Natural killer cell (primary cell): ENCODE measurements at regions not wholly inside any gene's neighbourhood (a gene's known extent, or its start where the extent isn't known, plus 50 kb on each side); places are given as distances from the start of the nearest gene placed in this dataset.

Experiments used
- ATAC-seq, 3 donors: fragments of 150-1000 bp in 2 of 3; fragments of 200-7000 bp in 1 of 3; cut with Tn5 transposase; 1 replicate in 1 of 3; 2 replicates in 2 of 3; pipeline ENCODE4 v1.10.0; 2021; ENCODE audit warnings: mild to moderate bottlenecking in 2 of 3, moderate library complexity in 2 of 3
- DNase-seq, 2 donors: peaks; one replicate each; pipeline versions ENCODE4 v3.0.0 to v3.0.0-alpha.2; 2013 to 2021; ENCODE audit warnings: mixed read lengths in 1 of 2
- H3K27ac ChIP-seq: one replicate; pipeline ENCODE4 v1.5.1; 2013; ENCODE audit warnings: mild to moderate bottlenecking, low read length
- H3K27me3 ChIP-seq: one replicate; pipeline ENCODE4 v1.6.1; 2013; ENCODE audit warnings: low read length; ENCODE audit not compliant: control insufficient read depth, insufficient read depth
- H3K36me3 ChIP-seq: one replicate; pipeline ENCODE4 v1.6.1; 2013; ENCODE audit warnings: low read length; ENCODE audit not compliant: control insufficient read depth, insufficient read depth
- H3K4me1 ChIP-seq: one replicate; pipeline ENCODE4 v1.6.1; 2013; ENCODE audit warnings: low read length; ENCODE audit not compliant: control insufficient read depth, insufficient read depth
- H3K4me3 ChIP-seq: one replicate; pipeline ENCODE4 v1.5.1; 2013; ENCODE audit warnings: low read length
- H3K9me3 ChIP-seq: one replicate; pipeline ENCODE4 v1.6.1; 2013; ENCODE audit warnings: low read length; ENCODE audit not compliant: control insufficient read depth, insufficient read depth
- H3K27ac Mint-ChIP-seq, 2 donors: one replicate each; pipeline ENCODE4 v1.8.0; 2022; ENCODE audit warnings: mild to moderate bottlenecking in 2 of 2, mixed read lengths in 2 of 2, moderate library complexity in 1 of 2
- H3K27me3 Mint-ChIP-seq, 2 donors: one replicate each; pipeline ENCODE4 v1.8.0; 2022; ENCODE audit warnings: low read depth in 2 of 2, mixed read lengths in 2 of 2
- H3K36me3 Mint-ChIP-seq: one replicate; pipeline ENCODE4 v1.8.0; 2022; ENCODE audit warnings: mixed read lengths
- H3K4me1 Mint-ChIP-seq, 2 donors: one replicate each; pipeline ENCODE4 v1.8.0; 2022; ENCODE audit warnings: mixed read lengths in 2 of 2
- H3K4me3 Mint-ChIP-seq: one replicate; pipeline ENCODE4 v1.8.0; 2022; ENCODE audit warnings: mild to moderate bottlenecking, moderate library complexity, mixed read lengths
- H3K9me3 Mint-ChIP-seq, 2 donors: one replicate each; pipeline ENCODE4 v1.8.0; 2022; ENCODE audit warnings: mixed read lengths in 2 of 2
- CTCF ChIP-seq: fragments of 200-600 bp; IDR thresholded peaks from one replicate; pipeline ENCODE4 v1.8.0; 2022; ENCODE audit warnings: antibody characterized with exemption
- WGBS: methylation state at CpG from one replicate; pipeline ENCODE4 v1.1.7; 2013; ENCODE audit warnings: missing lambda C conversion rate; ENCODE audit not compliant: insufficient coverage; 5-methylcytosine and 5-hydroxymethylcytosine counted together
- intact Hi-C: fragments of 100-400 bp; cut with micrococcal nuclease; formaldehyde crosslinking; loops from one replicate; pipeline ENCODE4 v1.14.2; 2022

- ATAC-seq (no peak), DNase-seq (no peak)
- no peaks in the 10 kb centered on the region for H3K36me3 ChIP-seq
- no peaks in the 10 kb centered on the region for H3K9me3 ChIP-seq
- H3K4me1 ChIP-seq = no peaks in the 10 kb centered on the region
- TF ChIP-seq CTCF = no peak
- Mint-ChIP-seq H3K9me3 (peaks cover 0 to 4% of the 10 kb centered on the region in 2 donors), H3K27ac (no peak overlapping the region), H3K4me1 (no peaks in the 10 kb centered on the region), H3K36me3 (no peaks in the 10 kb centered on the region), H3K27me3 (no peaks in the 10 kb centered on the region), H3K4me3 (no peak overlapping the region)
- intact Hi-C loops = no loop called here
- 84% methylated on average over 3 of the region's 3 CpGs for WGBS
- H3K27me3 ChIP-seq = no peaks in the 10 kb centered on the region
- no peak overlapping the region for H3K27ac ChIP-seq
- H3K4me3 ChIP-seq = no peak overlapping the region
Measured at GRCh38 chr7:16171928-16172327, 249.4 kb downstream of the CRPPA start.

GRCh38 chr7:16170671-16171070 is 250.7 kb downstream of the CRPPA start:
- Mint-ChIP-seq H3K27me3 (no peaks in the 10 kb centered on the region), H3K27ac (no peak overlapping the region), H3K36me3 (no peaks in the 10 kb centered on the region), H3K4me1 (no peaks in the 10 kb centered on the region), H3K4me3 (no peak overlapping the region), H3K9me3 (peaks cover 0 to 4% of the 10 kb centered on the region in 2 donors)
- TF ChIP-seq CTCF = no peak
- Histone ChIP-seq H3K4me1 (no peaks in the 10 kb centered on the region), H3K9me3 (no peaks in the 10 kb centered on the region), H3K36me3 (no peaks in the 10 kb centered on the region), H3K27me3 (no peaks in the 10 kb centered on the region), H3K4me3 (no peak overlapping the region), H3K27ac (no peak overlapping the region)
- ATAC-seq (no peak), DNase-seq (no peak)
- 95% methylated on average over 18 of the region's 18 CpGs for WGBS
- intact Hi-C loops = no loop called here

GRCh38 chr7:16169537-16169936 is 251.8 kb downstream of the CRPPA start:
- H3K36me3 Mint-ChIP-seq = no peaks in the 10 kb centered on the region

More at GRCh38 chr7:16169537-16169936, 251.8 kb downstream of the CRPPA start:
- Mint-ChIP-seq H3K27ac (no peak overlapping the region), H3K9me3 (peaks cover 0 to 4% of the 10 kb centered on the region in 2 donors), H3K4me3 (no peak overlapping the region), H3K4me1 (no peaks in the 10 kb centered on the region), H3K27me3 (no peaks in the 10 kb centered on the region)
- H3K36me3 ChIP-seq = no peaks in the 10 kb centered on the region
- no peak for DNase-seq
- no peak overlapping the region for H3K4me3 ChIP-seq
- no peaks in the 10 kb centered on the region for H3K9me3 ChIP-seq
- WGBS = 88% methylated on average over 2 of the region's 2 CpGs
- no peak for TF ChIP-seq CTCF
- no peak overlapping the region for H3K27ac ChIP-seq
- H3K4me1 ChIP-seq = no peaks in the 10 kb centered on the region
- no peak for ATAC-seq
- no peaks in the 10 kb centered on the region for H3K27me3 ChIP-seq
- intact Hi-C loops = no loop called here
